SK-N-SH (cell line): ENCODE measurements at regions not wholly inside any gene's neighbourhood (a gene's known extent, or its start where the extent isn't known, plus 50 kb on each side); places are given as distances from the start of the nearest gene placed in this dataset.
"Not testable (repeated sequence)": the region's sequence is repeated elsewhere in the genome, so short reads cannot be mapped to it uniquely, and the experiment has no call there.

Source experiments
- CTCF ChIA-PET: fragments of 300-600, 350-600 bp; formaldehyde crosslinking; extraction: SDS; loops from one replicate; lab custom pipeline; 2021; lab: Yijun Ruan, JAX
- POLR2A ChIA-PET: fragments of 350-600 bp; sonication (Branson Sonifier 250); formaldehyde crosslinking; extraction: SDS; loops from one replicate; lab custom pipeline; 2020; ENCODE audit warnings: antibody characterized with exemption, inconsistent platforms; lab: Yijun Ruan, JAX
- DNase-seq: peaks from one replicate; pipeline ENCODE4 v3.0.0; 2012
- H2AFZ ChIP-seq: fragments of 200-600 bp; sonication (generic); 2 replicates; pipeline ENCODE4 v1.8.1; 2016; ENCODE audit warnings: antibody characterized with exemption, mild to moderate bottlenecking, low read depth
- H3F3A ChIP-seq: fragments of 200-600 bp; sonication (generic); replicated peaks from 2 replicates; pipeline ENCODE3; 2016; ENCODE audit warnings: antibody characterized with exemption, mild to moderate bottlenecking; ENCODE audit not compliant: insufficient read depth
- H3K27ac ChIP-seq, 2 experiments: fragments of 200-500 bp in 1 of 2; fragments of 200-600 bp in 1 of 2; sonication (Bioruptor generic) in 1 of 2; sonication (generic), shearing (Covaris generic) in 1 of 2; 2 replicates each; pipeline versions ENCODE4 v1.5.1 to v1.6.1; 2014 to 2016; ENCODE audit warnings: low read depth in 2 of 2, inconsistent platforms in 1 of 2, low read length in 1 of 2, mild to moderate bottlenecking in 1 of 2, mixed read lengths in 1 of 2
- H3K27me3 ChIP-seq: fragments of 200-600 bp; sonication (generic), shearing (Covaris generic); 2 replicates; pipeline ENCODE4 v1.6.1; 2016; ENCODE audit warnings: mixed run types; ENCODE audit not compliant: insufficient read depth
- H3K36me3 ChIP-seq, 2 experiments: fragments of 200-500 bp in 1 of 2; fragments of 200-600 bp in 1 of 2; sonication (Bioruptor generic) in 1 of 2; sonication (generic) in 1 of 2; replicated peaks in 1 of 2; 2 replicates each; pipeline versions ENCODE3 to v1.5.1; 2014 to 2016; ENCODE audit warnings: low read length in 1 of 2, mild to moderate bottlenecking in 1 of 2; ENCODE audit not compliant: insufficient read depth in 2 of 2, control insufficient read depth in 1 of 2
- H3K4me1 ChIP-seq, 2 experiments: fragments of 200-500 bp in 1 of 2; fragments of 200-600 bp in 1 of 2; sonication (Bioruptor generic) in 1 of 2; sonication (generic), shearing (Covaris generic) in 1 of 2; 2 replicates each; pipeline versions ENCODE4 v1.5.1 to v1.6.1; 2014 to 2016; ENCODE audit warnings: low read depth in 1 of 2, low read length in 1 of 2, mixed run types in 1 of 2; ENCODE audit not compliant: insufficient read depth in 2 of 2, control insufficient read depth in 1 of 2
- H3K4me2 ChIP-seq: fragments of 200-600 bp; sonication (generic), shearing (Covaris generic); 2 replicates; pipeline ENCODE4 v1.6.1; 2017; ENCODE audit warnings: mixed run types
- H3K4me3 ChIP-seq, 2 experiments: fragments of 200-500 bp in 1 of 2; fragments of 200-600 bp in 1 of 2; sonication (Bioruptor generic) in 1 of 2; sonication (generic), shearing (Covaris generic) in 1 of 2; 2 replicates each; pipeline versions ENCODE4 v1.5.1 to v1.8.1; 2014 to 2016; ENCODE audit warnings: low read depth in 2 of 2, inconsistent platforms in 1 of 2, low read length in 1 of 2, mild to moderate bottlenecking in 1 of 2, mixed read lengths in 1 of 2, moderate library complexity in 1 of 2
- H3K79me2 ChIP-seq: fragments of 200-600 bp; sonication (generic); 2 replicates; pipeline ENCODE4 v1.8.1; 2017; ENCODE audit warnings: mild to moderate bottlenecking; ENCODE audit not compliant: insufficient read depth
- H3K9ac ChIP-seq: fragments of 200-600 bp; sonication (generic); 2 replicates; pipeline ENCODE4 v1.6.1; 2017; ENCODE audit warnings: mixed run types
- H3K9me2 ChIP-seq: fragments of 200-600 bp; sonication (generic); 2 replicates; pipeline ENCODE4 v1.6.1; 2017; ENCODE audit warnings: mixed run types
- H3K9me3 ChIP-seq: fragments of 200-600 bp; sonication (generic); 2 replicates; pipeline ENCODE4 v1.6.1; 2017; ENCODE audit warnings: mixed run types, mild to moderate bottlenecking, moderate library complexity
- H4K20me1 ChIP-seq: fragments of 200-600 bp; sonication (generic); 2 replicates; pipeline ENCODE4 v1.6.1; 2017; ENCODE audit warnings: mild to moderate bottlenecking, mixed run types; ENCODE audit not compliant: insufficient read depth
- ELF1 ChIP-seq: IDR thresholded peaks from 2 replicates; pipeline ENCODE4 v1.4.0; 2012
- EZH2phosphoT487 ChIP-seq: fragments of 200-600 bp; sonication (generic); IDR thresholded peaks from 2 replicates; pipeline ENCODE4 v1.6.1; 2017; ENCODE audit warnings: low read depth, mixed run types, mild to moderate bottlenecking, antibody characterized with exemption, moderate library complexity, borderline replicate concordance
- IRF3 ChIP-seq: fragments of 150-350 bp; IDR thresholded peaks from 2 replicates; pipeline ENCODE4 v1.6.1; 2016; ENCODE audit warnings: mild to moderate bottlenecking, low read depth, low read length
- JUND ChIP-seq: IDR thresholded peaks from 2 replicates; pipeline ENCODE4 v1.4.0; 2012
- NFIC ChIP-seq: IDR thresholded peaks from 2 replicates; pipeline ENCODE4 v1.4.0; 2012; ENCODE audit warnings: borderline replicate concordance
- RCOR1 ChIP-seq: fragments of 150-350 bp; IDR thresholded peaks from 2 replicates; pipeline ENCODE4 v1.6.1; 2017; ENCODE audit warnings: antibody characterized with exemption, low read length
- RFX5 ChIP-seq: IDR thresholded peaks from 2 replicates; pipeline ENCODE4 v1.6.1; 2012; ENCODE audit warnings: mild to moderate bottlenecking, improper control_type of control experiment, low read length
- WGBS: methylation state at CpG from one replicate; pipeline ENCODE4 v1.1.6; 2017; ENCODE audit warnings: low lambda C conversion rate; 5-methylcytosine and 5-hydroxymethylcytosine counted together
- TF ChIP-seq, protein P1 (sequence below): IDR thresholded peaks from 2 replicates; pipeline ENCODE4; 2012
- TF ChIP-seq, protein P2 (sequence below): IDR thresholded peaks from 2 replicates; pipeline ENCODE4 v1.4.0; 2012; ENCODE audit warnings: low read depth, borderline replicate concordance
- TF ChIP-seq, protein P3 (sequence below): IDR thresholded peaks from 2 replicates; pipeline ENCODE4 v1.4.0; 2012; ENCODE audit warnings: low read depth, borderline replicate concordance

- H3K27ac ChIP-seq, result no peak overlapping the region
Observed at GRCh38 chr10:85139124-85139523, 810.7 kb downstream of the CCSER2 start.

GRCh38 chr10:85141520-85141919 is 813.1 kb downstream of the CCSER2 start:
- H3K4me3 ChIP-seq, H3K4me1 ChIP-seq, H3F3A ChIP-seq, H4K20me1 ChIP-seq, H2AFZ ChIP-seq, POLR2A ChIA-PET, CTCF ChIA-PET, H3K27me3 ChIP-seq, H3K9me2 ChIP-seq, H3K4me2 ChIP-seq, H3K36me3 ChIP-seq, H3K27ac ChIP-seq, H3K79me2 ChIP-seq, H3K9ac ChIP-seq, H3K9me3 ChIP-seq, DNase-seq: not testable (repeated sequence)
- WGBS, result 20% methylated on average over 1 of the region's 25 CpGs

More at GRCh38 chr10:85139124-85139523, 810.7 kb downstream of the CCSER2 start:
- Histone ChIP-seq H3K4me3 (no peak overlapping the region), H3F3A (no peaks in the 10 kb centered on the region), H3K9me2 (no peaks in the 10 kb centered on the region), H3K4me2 (no peak overlapping the region), H3K9ac (no peak overlapping the region), H3K79me2 (no peaks in the 10 kb centered on the region), H4K20me1 (no peaks in the 10 kb centered on the region), H3K9me3 (0 out of 2 replicates have a peak, but pooled peaks cover 4% of the 10 kb centered on the region), H3K4me1 (no peaks in the 10 kb centered on the region), H3K27me3 (no peaks in the 10 kb centered on the region), H3K36me3 (no peaks in the 10 kb centered on the region), H2AFZ (no peak overlapping the region)
- DNase-seq, result no peak
- WGBS, result 14% methylated on average over 5 of the region's 5 CpGs
- ChIA-PET CTCF (no interaction called here), POLR2A (no interaction called here)
- TF ChIP-seq, protein P1, sequence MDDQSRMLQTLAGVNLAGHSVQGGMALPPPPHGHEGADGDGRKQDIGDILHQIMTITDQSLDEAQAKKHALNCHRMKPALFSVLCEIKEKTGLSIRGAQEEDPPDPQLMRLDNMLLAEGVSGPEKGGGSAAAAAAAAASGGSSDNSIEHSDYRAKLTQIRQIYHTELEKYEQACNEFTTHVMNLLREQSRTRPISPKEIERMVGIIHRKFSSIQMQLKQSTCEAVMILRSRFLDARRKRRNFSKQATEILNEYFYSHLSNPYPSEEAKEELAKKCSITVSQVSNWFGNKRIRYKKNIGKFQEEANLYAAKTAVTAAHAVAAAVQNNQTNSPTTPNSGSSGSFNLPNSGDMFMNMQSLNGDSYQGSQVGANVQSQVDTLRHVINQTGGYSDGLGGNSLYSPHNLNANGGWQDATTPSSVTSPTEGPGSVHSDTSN, result no peak
- TF ChIP-seq ELF1, result no peak
- TF ChIP-seq IRF3, result no peak
- TF ChIP-seq, protein P2, sequence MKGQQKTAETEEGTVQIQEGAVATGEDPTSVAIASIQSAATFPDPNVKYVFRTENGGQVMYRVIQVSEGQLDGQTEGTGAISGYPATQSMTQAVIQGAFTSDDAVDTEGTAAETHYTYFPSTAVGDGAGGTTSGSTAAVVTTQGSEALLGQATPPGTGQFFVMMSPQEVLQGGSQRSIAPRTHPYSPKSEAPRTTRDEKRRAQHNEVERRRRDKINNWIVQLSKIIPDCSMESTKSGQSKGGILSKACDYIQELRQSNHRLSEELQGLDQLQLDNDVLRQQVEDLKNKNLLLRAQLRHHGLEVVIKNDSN, result no peak
- no peak for TF ChIP-seq RFX5
- TF ChIP-seq, protein P3, sequence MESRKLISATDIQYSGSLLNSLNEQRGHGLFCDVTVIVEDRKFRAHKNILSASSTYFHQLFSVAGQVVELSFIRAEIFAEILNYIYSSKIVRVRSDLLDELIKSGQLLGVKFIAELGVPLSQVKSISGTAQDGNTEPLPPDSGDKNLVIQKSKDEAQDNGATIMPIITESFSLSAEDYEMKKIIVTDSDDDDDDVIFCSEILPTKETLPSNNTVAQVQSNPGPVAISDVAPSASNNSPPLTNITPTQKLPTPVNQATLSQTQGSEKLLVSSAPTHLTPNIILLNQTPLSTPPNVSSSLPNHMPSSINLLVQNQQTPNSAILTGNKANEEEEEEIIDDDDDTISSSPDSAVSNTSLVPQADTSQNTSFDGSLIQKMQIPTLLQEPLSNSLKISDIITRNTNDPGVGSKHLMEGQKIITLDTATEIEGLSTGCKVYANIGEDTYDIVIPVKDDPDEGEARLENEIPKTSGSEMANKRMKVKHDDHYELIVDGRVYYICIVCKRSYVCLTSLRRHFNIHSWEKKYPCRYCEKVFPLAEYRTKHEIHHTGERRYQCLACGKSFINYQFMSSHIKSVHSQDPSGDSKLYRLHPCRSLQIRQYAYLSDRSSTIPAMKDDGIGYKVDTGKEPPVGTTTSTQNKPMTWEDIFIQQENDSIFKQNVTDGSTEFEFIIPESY, result no peak
- TF ChIP-seq RCOR1, result no peak
- no peak for TF ChIP-seq NFIC
- no peak for TF ChIP-seq JUND
- no peak for TF ChIP-seq EZH2phosphoT487
